DOHH2 (cell line): ENCODE measurements at regions not wholly inside any gene's neighbourhood (a gene's known extent, or its start where the extent isn't known, plus 50 kb on each side); places are given as distances from the start of the nearest gene placed in this dataset.

Experiments
- H3F3A ChIP-seq: fragments of 200-600 bp; sonication (generic), shearing (Covaris generic); 2 replicates; pipeline ENCODE4 v1.6.0; 2016; ENCODE audit warnings: antibody characterized with exemption, mild to moderate bottlenecking; ENCODE audit not compliant: control insufficient read depth, insufficient read depth
- H3K27ac ChIP-seq: fragments of 200-600 bp; sonication (generic); 2 replicates; pipeline ENCODE4 v1.5.1; 2014; ENCODE audit warnings: low read depth, mild to moderate bottlenecking, low read length, moderate library complexity
- H3K27me3 ChIP-seq: fragments of 200-600 bp; sonication (generic); 2 replicates; pipeline ENCODE4 v1.6.1; 2014; ENCODE audit warnings: mild to moderate bottlenecking, low read length, mixed read lengths; ENCODE audit not compliant: control insufficient read depth
- H3K36me3 ChIP-seq: fragments of 200-600 bp; sonication (generic); 2 replicates; pipeline ENCODE4 v1.6.1; 2014; ENCODE audit warnings: mild to moderate bottlenecking, low read length, moderate library complexity, mixed read lengths; ENCODE audit not compliant: control insufficient read depth
- H3K4me1 ChIP-seq: fragments of 200-600 bp; sonication (generic); 2 replicates; pipeline ENCODE4 v1.6.1; 2014; ENCODE audit warnings: mild to moderate bottlenecking, low read length, mixed read lengths; ENCODE audit not compliant: control insufficient read depth
- H3K4me2 ChIP-seq: fragments of 200-600 bp; sonication (generic); 2 replicates; pipeline ENCODE4 v1.6.0; 2014; ENCODE audit warnings: mild to moderate bottlenecking, low read length, moderate library complexity
- H3K4me3 ChIP-seq: fragments of 200-600 bp; sonication (generic); 2 replicates; pipeline ENCODE4 v1.5.1; 2014; ENCODE audit warnings: mild to moderate bottlenecking, low read length, mixed read lengths
- H3K79me2 ChIP-seq: fragments of 200-600 bp; sonication (generic); 2 replicates; pipeline ENCODE4 v1.6.1; 2014; ENCODE audit warnings: mild to moderate bottlenecking, low read length, mixed read lengths; ENCODE audit not compliant: control insufficient read depth
- H3K9me2 ChIP-seq: fragments of 200-600 bp; sonication (generic); replicated peaks from 2 replicates; pipeline ENCODE4 v1.6.1; 2014; ENCODE audit warnings: mild to moderate bottlenecking, low read length, mixed read lengths; ENCODE audit not compliant: control insufficient read depth
- H3K9me3 ChIP-seq: fragments of 200-600 bp; sonication (generic); 2 replicates; pipeline ENCODE4 v1.6.1; 2014; ENCODE audit warnings: antibody characterized with exemption, low read length, mixed read lengths; ENCODE audit not compliant: control insufficient read depth, insufficient read depth
- H4K20me1 ChIP-seq: fragments of 200-600 bp; sonication (generic); 2 replicates; pipeline ENCODE4 v1.6.0; 2014; ENCODE audit warnings: low read depth, mild to moderate bottlenecking, antibody characterized with exemption, low read length, moderate library complexity; ENCODE audit not compliant: control insufficient read depth, insufficient read depth
- EZH2phosphoT487 ChIP-seq: fragments of 200-600 bp; sonication (generic); IDR thresholded peaks from 2 replicates; pipeline ENCODE4 v1.6.1; 2017; ENCODE audit warnings: borderline replicate concordance, mild to moderate bottlenecking, antibody characterized with exemption, low read length, moderate library complexity, mixed read lengths
- TF ChIP-seq, protein P1 (sequence below): fragments of 200-600 bp; sonication (generic); IDR thresholded peaks from one replicate; pipeline ENCODE4 v1.5.1; 2014; ENCODE audit warnings: antibody characterized with exemption, mild to moderate bottlenecking, low read depth, low read length; ENCODE audit not compliant: poor library complexity, severe bottlenecking

DNA sequence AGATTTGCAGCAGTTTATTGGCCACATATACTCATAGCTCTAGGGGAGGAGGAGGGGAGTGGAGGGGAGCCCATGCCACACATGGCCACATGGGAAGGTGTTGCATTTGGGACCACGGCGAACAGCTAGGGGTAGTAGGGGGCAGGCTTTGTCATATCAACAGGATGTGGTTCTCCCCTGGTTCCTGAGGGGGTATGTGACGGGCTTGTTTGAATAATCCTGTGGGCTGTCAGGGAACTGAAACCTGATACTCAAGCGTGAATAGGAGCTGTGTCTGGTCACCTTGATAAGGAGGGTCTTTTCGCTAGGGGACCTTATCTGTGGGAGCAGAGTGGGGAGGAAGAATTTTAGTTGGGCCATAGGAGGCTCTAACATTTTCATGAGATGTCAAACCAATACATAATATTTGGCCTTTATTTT, 264.7 kb downstream of the CTH start:
- peak overlapping the region; percentile 46 for H3K4me3 ChIP-seq
- H3K9me2 ChIP-seq, result no peaks in the 10 kb centered on the region
- TF ChIP-seq, protein P1, sequence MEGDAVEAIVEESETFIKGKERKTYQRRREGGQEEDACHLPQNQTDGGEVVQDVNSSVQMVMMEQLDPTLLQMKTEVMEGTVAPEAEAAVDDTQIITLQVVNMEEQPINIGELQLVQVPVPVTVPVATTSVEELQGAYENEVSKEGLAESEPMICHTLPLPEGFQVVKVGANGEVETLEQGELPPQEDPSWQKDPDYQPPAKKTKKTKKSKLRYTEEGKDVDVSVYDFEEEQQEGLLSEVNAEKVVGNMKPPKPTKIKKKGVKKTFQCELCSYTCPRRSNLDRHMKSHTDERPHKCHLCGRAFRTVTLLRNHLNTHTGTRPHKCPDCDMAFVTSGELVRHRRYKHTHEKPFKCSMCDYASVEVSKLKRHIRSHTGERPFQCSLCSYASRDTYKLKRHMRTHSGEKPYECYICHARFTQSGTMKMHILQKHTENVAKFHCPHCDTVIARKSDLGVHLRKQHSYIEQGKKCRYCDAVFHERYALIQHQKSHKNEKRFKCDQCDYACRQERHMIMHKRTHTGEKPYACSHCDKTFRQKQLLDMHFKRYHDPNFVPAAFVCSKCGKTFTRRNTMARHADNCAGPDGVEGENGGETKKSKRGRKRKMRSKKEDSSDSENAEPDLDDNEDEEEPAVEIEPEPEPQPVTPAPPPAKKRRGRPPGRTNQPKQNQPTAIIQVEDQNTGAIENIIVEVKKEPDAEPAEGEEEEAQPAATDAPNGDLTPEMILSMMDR, result no peak
- no peak for TF ChIP-seq EZH2phosphoT487
- no peak overlapping the region for H3K27ac ChIP-seq
- no peaks in the 10 kb centered on the region for H3K27me3 ChIP-seq
- no peaks in the 10 kb centered on the region for H3K79me2 ChIP-seq
- no peaks in the 10 kb centered on the region for H4K20me1 ChIP-seq
- peak overlapping the region; percentile 56 for H3K4me2 ChIP-seq
- H3K4me1 ChIP-seq, result peaks cover 20% of the 10 kb centered on the region
- no peaks in the 10 kb centered on the region for H3K36me3 ChIP-seq
- H3F3A ChIP-seq, result no peaks in the 10 kb centered on the region
- no peaks in the 10 kb centered on the region for H3K9me3 ChIP-seq

DNA sequence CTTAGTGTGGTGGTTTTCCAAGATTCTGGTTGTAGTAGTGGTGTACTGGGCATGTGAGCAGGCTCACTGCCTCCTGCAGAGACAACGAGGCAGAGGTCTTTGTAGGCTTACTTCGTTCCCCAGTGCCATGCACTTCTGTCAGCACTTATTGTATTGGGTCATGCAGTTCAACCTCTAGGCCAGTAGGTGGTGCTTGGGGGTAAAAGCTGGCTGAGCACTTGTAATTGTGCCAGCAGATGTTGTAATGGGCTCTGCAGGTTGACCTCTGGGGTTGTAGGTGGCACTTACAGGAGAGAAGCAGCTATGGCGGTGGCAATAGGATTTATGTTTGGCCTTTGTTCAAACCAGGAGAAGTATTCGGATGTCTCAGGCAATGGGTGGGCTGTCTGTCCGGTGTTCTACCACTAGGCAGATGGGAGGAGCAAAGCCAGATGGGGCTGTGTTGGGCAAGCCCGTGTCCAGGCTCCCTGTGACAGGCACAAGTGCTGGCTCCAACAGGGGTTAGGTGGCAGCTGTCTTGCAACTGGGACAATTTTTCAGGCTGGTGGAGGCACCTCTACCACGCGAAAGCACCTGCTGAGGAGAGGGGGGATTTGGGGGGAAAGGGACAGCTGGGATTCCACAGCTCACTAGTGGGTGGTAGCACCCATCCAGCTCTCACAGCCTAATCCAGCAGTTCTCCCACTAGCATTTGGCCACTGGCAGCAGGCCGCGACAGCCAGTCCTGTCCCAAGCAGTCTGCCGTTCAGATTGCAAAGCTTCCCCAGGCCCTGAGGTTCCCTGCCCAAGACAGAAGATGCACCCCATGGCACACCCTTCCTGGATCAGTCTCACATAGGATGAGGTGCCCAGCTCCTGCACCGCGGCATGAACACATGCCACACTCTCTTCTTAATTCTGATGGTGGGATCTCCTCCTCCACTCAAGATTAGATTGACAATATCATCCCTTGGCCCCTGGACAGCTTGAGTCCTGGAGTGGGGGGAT, 274.5 kb downstream of the CTH start:
- no peak overlapping the region for H3K27ac ChIP-seq
- H3K36me3 ChIP-seq, result no peaks in the 10 kb centered on the region
- TF ChIP-seq, protein P1, result peak; percentile 94
- TF ChIP-seq EZH2phosphoT487, result no peak
- no peaks in the 10 kb centered on the region for H3K27me3 ChIP-seq
- H3K9me3 ChIP-seq, result no peaks in the 10 kb centered on the region
- no peak overlapping the region for H3K4me2 ChIP-seq
- no peaks in the 10 kb centered on the region for H3F3A ChIP-seq
- no peaks in the 10 kb centered on the region for H3K79me2 ChIP-seq
- H3K4me3 ChIP-seq, result no peak overlapping the region
- no peaks in the 10 kb centered on the region for H3K4me1 ChIP-seq
- H4K20me1 ChIP-seq, result no peaks in the 10 kb centered on the region
- no peaks in the 10 kb centered on the region for H3K9me2 ChIP-seq

DNA sequence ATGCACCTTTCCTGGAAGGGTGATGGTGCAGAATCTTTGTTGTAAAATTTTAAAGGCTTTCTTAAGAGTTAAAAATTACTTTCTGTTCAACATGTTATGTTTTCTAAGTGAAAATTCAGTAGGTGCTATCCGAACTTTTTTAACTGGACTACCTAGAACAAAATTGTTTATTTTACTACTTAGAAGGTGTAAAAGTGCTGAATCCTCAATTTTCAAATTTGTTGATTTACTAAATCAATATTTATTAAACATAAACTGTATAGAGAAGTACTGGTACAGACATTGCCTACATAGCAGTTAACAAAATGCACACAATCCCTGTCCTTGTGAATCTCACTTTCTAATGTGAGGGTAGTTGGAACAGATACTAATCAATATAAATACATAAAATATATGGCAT, 277.5 kb downstream of the CTH start:
- Histone ChIP-seq H3K4me3 (no peak overlapping the region), H3K4me2 (no peak overlapping the region), H3K9me3 (no peaks in the 10 kb centered on the region), H3K79me2 (no peaks in the 10 kb centered on the region), H3K9me2 (no peaks in the 10 kb centered on the region), H3F3A (no peaks in the 10 kb centered on the region), H4K20me1 (no peaks in the 10 kb centered on the region), H3K27ac (no peak overlapping the region), H3K4me1 (no peaks in the 10 kb centered on the region), H3K27me3 (no peaks in the 10 kb centered on the region), H3K36me3 (no peaks in the 10 kb centered on the region)
- TF ChIP-seq, protein P1, result no peak
- no peak for TF ChIP-seq EZH2phosphoT487
